GM21390 (cell line): ENCODE measurements at regions not wholly inside any gene's neighbourhood (a gene's known extent, or its start where the extent isn't known, plus 50 kb on each side); places are given as distances from the start of the nearest gene placed in this dataset.

Source experiments
- ATAC-seq: cut with Tn5 transposase; IDR thresholded peaks from one replicate; pipeline ENCODE4 v1.9.1; 2021; ENCODE audit not compliant: unreplicated experiment

DNA sequence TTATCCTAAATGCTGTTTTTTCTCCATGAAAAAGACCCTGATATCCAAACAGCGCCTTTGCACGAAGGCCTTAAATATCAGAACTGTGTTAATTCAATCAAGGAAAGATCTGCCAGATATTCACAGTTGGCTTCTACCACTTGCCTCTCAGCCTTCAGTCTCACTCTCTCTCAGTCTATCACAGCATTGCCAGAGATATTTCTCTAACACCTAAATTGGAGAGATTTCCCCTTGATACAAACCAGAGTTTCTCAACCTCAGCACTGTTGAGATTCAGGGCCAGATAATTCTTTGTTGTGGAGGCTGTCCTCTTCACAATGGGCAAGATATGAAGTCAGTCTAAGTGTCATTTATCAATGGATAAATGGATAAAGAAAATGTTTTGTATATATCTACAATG, 454.1 kb upstream of the MAF start:
- no peak for ATAC-seq

DNA sequence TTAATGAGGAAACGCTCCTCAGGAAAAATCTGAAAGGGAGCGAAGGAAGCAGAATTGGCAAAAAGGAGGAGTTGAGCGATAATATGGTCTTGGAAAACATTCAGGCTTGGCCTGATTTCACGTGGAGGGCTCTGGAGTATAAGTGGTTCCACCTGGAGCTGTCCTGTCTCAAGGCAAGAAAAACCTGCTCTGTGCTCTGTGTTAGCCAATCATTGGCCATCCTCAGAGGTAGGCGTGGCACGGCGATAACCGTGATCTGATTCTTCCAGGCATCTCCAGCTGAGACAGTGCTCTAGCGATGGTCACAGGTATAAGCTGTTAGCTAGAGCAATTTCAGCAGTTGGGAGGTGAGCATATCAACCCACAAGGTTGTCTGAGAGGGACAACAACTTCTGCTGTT, 450.5 kb upstream of the MAF start:
- ATAC-seq: no peak

DNA sequence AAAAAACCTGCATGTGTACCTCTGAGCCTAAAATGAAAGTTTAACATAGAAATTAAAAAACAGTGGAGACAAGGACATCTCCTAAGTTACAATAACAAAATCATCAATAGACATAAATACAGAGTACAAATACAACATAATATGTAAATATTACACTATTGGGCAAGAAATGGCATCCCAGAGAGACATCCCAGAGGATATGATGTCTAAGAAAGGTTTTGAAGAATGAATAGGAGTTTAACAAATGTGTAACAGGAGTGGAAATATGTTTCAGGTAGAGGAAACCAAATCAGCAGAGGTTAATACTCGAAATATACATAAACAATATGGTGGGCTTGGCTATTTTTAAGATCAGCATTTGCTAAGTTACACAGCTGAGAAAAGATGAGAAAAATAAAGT, 447.7 kb upstream of the MAF start:
- ATAC-seq: no peak

DNA sequence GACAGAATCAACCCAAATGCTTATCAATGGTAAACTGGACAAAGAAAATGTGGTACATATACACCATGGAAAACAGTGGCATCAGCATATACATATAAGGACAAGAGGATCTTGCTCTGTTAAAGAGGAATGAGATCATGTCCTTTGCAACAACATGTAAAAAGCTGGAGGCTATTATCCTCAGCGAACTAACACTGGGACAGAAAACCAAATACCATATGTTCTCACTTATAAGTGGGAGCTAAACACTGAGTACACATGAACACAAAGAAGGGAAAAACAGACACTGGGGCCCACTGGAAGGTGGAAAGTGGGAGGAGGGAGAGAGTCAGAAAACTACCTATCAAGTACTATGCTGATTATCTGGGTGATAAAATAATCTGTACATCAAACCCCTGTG, 447.3 kb upstream of the MAF start:
- no peak for ATAC-seq

DNA sequence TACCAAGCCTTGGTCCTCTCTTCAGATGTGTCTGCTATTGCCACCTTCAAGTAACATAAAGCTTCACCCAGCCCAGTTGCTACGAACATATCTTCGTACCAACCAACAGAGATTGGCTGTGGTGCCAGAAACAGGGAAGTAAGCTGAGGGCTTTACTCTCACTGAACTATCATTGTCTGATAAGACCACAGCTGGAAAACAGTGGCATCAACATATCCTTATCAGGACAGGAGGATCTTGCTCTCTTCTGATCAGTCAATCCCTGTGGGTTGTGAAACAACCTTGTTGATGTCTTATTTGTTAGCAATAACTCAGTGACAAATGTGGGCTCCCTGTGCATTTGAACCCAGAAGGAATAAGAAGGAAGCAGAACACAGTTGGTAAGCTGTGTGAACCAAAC, 446.3 kb upstream of the MAF start:
- ATAC-seq: no peak

DNA sequence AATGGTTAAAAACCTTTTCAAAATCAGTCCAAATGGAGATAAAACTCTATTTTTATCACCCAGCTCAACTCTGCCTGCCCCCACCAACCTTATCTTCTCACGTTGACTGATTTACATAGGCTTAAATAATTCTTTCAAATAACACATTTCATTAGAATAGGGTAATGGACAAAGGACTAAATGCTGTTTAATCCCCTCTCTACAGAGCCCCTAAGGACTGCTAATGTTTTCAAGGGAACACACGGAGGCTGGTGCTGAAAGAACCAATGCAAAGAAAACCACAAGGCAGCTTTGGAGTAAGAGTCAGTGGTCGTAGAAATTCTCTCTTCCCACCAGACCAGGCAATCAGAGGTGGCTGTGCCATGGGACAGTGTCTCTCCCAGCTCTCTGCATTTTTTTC, 445.7 kb upstream of the MAF start:
- no peak for ATAC-seq

DNA sequence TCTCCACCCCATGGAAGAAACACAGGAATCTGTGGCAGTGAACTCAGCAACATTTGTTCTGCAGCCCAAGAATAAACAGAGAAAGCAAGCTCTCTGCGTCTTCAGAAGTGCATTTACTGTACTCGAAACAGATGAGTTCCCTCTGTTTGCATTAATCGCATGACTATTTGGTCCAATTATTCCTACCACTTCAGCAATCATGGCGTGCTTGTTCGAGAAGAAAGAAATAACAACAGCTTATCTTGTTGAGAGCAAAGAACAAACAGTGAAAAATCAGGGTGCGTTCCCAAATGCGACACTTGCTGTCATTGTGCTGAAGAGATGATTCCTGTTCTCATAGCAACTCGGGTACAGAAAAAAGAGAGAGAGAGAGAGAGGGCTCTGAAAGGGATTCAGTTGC, 445.3 kb upstream of the MAF start:
- ATAC-seq: no peak

DNA sequence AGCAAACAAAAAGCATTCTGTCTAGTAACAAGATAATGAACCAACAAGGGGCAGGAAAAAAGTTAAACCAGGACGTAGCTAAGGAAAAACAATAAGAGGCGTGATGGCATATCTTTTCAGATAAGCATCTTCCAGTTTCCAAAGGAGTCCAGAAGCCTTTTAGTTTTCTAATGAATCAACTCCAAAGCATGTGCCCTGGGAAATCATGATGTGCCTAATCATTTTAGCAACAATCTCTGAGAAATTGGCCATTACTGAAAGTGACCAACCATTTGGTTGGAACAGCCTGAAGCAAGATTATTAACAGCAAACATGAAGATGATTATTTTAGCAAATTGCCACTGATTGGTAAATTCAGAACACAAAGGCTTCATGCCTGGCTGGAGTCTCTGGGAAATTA, 440.9 kb upstream of the MAF start:
- no peak for ATAC-seq

DNA sequence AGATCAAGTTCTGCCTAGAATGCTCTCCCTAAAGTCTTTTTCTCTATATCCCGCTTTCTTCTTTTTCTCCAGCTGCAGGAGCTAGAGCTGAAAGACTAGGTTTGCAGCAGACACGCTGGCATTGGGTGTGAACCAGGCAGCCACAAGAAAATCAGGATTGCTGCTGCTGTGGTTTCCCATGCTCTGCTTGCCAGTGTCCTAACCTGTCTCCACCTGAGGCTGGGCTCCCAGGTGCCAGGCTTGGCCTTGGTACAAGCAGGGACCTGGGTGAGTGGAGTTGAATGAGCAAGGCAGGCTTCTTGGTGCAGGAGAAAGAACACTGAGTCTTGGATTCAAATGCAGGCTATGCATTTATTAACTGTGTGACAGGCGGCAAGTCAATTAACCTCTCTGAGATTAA, 440.3 kb upstream of the MAF start:
- ATAC-seq: no peak

DNA sequence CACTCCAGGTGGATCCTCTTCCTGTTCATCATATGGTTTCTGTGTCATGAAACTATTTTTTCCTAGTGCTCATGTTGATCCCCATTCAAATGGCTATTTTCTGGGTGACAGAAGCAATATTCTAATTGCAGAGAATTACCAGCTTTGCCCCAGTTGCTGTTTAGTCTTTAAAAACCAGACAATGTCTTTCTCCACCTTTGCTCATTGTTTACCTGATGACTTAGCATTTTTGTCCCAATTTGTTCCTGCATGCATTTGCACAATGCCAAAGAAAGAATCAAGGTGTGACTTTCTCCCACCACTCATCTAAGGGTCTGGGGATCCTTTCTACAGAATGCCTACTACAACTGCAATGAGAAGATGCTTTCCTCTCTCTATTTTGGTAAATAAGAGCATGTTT, 439.9 kb upstream of the MAF start:
- ATAC-seq: no peak

DNA sequence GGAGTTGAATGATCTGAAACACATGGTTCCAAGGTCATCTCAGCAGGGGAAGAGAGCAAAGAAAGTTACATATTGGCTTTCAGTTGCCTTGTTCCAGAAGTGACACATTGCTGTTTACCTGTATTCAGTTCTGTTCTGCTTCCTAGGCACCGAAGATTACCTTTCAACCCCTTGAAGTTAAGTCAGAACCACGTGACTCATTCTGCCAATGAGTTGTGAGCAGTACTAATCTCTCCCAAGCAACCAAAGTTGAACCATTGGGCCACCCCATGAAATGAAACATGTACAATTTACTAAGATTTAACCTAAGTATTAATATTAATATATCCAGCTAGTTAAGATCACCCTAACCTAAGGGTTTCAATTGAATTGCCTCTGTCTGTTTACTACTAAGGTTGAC, 439.2 kb upstream of the MAF start:
- no peak for ATAC-seq

DNA sequence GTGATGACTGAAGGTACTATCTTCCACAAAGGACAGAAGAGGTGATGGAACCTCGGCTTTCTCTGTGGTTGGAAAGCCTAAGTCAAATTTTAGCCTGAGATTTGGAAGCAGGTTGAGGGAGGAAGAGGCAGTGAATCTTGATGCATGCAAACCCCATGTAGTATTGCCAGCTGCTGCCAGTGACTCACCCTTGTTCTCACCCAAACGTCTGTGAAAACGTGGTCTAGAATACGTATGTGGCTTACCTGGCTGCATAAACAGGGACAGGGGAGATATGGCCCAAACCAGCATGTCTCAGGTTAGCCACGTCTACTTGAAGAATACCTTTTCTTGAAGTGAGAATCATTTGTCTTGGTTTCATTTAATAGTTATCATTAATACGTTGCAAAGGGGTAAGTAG, 438.0 kb upstream of the MAF start:
- no peak for ATAC-seq

DNA sequence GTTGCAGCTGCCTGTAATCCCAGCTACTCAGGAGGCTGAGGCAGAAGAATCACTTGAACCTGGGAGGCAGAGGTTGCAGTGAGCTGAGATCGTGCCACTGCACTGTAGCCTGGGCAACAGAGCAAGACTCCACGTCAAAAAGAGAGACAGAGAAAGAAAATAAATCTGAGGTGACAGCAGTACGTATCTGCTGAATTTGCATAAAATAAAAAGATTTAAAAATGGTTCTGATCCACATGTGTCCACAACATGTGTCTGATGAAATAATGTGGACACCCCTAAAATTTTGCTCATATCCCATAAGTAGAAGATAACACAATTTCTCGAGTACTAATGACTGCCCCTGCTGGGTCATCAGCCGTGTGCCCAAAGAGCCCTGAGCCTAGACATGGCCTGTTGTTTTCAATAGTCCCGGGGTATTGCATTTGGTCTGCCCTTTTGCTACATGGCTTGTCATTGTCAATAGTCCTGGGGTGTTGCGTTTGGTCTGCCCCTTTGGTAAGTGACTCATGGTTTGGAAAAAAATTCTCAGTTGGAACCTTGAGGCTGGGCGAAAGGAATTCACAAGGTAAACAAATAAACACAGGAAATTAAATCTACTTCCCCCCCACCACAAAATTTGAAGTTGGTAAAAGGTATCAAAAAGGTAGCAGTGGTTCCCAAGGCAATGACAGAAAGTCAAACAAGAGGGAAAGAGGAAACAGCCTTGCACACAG, 434.6 kb upstream of the MAF start:
- no peak for ATAC-seq

DNA sequence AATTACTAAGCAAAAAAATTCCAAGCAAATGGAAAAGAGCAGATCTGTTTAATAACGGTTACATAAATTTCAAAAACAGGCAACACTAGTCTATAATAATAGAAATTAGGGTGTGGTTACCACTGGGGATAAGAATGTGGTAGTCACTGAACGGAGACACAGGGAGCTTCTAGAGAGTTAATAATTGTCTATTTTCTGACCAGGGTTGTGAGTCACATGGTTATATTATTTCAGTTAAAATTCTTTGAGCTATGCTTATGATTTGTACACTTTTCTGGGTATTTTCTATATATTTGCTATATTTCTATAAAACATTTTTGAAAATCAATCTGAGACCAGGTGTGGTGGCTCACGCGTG, 433.9 kb upstream of the MAF start:
- ATAC-seq: no peak

DNA sequence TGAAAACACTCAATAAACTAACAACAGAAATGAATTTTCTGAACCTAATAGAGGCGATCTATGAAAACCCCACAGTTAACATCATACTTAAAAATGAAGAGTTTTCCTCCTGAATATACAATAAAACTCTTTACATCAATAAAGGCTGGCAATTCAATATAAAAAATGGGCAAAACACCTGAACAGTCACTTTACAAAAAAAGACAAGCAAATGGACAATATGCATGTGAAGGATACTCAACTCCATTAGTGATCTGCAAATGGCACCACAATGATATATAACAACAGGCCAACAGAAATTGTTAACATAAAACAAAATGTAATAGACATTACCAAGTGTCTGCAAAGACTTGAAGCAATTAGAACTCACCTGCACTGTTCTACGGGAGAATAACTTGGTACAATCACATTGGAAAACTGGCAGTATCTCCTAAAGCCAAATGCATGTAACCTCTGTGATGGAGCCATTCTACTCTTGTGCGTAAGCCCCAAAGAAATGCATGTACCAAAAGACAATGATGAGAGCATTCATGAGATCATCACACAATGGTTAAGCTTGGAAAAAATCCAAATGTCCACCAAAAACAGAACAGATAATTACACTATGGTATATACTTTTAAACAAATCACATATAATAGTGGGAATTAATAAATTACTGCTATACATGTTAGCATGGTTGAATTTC, 433.4 kb upstream of the MAF start:
- ATAC-seq: no peak

DNA sequence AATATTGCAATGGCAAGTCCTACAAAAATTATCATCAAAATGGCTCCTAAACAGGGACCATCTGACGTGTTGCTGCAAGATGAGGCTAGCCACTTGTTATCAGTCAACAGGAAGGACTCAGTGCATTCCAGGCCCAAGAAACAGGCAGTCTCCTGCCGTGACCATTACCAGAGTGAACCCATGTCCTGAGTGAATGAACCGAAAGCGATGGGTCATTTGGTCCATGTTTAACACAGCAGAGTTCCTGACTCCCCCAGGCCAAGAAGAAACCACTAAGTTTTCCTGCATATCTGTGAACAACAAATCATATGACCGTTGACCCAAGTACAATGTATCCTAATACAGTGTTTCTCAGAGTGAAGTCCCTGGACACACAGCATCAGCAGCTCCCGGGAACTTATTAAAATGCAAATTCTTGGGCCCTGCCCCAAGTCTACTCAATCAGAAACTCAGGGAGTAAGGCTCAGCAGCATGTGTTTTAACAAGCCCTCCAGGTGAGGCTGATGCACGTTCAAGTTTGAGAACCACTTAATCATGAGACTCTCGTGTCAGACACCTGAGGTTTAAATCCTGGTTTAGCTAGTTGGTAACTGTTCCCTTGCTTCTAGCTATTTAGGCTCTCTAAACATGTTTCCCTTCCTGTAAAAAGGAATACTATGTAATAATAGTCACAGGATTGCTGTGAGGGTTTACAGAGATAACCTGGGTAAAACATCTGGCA, 429.4 kb upstream of the MAF start:
- ATAC-seq: no peak

DNA sequence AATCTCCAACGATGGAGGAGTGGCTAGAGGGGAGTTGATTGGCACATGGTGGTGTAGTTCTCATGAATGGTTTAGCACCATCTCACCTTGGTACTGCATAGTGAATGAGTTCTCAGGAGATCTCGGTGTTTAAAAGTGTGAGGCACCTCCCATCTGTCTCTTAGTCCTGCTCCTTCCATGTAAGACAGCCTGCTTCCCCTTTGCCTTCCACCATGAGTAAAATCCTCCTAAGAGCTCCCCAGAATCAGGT, 428.8 kb upstream of the MAF start:
- ATAC-seq: no peak

DNA sequence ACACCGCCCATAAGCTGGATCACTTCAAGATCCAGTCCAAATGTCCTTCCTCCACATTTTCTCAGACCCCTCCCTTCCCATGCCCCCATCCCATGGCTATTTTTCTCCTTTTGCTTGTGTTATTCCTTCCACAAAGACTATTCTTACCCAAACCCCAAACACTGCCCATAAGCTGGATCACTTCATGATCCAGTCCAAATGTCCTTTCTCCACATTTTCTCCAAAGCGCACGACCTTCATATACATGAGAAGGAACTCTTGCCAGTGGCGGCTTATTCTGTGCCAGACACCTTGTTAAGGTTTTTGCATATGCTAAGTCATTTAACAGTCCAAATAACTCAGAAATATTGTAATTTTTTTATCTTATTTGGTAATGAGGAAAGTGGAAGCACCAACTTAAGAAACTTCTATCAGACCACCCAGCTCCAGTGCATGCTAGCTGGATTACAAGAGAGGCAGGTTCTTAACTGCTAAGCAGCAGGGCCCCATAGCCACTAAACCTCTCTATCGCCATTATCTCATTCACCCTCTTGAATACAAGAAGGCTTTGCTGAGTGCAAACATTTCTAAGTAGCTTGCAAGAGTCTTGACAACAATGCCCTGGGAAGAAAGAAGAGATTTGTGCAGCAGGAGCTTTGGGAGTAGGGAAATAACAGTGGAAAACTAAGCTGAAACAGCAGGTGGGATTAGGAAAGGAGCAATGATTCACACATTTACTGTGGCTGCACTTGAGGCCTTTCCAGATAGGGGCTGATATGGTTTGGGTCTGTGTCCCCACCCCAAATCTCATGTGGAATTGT, 428.2 kb upstream of the MAF start:
- no peak for ATAC-seq

DNA sequence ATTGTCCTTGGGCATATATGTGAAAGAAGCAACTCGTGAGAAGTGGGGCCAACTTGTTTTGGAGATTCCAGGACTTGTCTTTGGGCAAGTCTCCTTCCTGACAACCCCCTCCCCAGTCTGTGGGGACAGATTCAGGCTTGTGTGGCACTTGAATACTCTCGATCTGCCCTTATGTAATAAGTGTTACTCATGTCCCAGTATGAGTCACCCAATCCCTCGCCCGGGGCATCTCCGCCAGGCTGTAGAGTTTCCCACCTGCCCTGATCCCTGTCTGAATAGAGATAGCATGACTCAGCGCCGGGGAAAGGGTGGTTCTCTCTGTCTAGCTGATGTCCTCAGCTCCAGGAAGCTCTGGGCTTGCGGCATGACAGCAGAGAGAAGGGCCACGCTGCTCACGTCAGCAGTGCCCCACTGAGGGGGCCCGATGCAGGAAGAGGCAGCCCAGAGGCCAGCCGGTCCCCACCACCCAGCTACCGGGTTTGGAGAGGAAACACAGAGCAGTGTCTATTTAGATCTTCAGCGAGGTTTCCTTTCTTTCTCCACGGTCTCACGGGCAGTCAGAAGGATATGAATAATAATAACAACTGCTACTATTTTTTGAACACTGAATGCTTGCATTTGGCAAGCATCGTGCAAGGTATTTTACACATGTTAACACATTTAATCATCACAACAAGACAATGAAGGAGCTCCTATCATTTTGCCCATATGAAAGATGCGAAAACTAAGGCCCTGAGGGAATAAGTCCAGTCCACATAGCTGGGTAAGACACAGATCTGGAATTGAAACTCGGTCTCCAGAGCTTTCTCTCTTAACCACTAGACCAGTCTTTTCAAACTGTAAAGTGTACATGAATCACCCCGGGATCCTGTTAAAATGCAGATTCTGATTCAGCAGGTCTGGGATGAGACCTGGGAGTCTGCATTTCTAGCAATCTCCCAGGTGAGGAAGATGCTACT, 426.7 kb upstream of the MAF start:
- ATAC-seq: peak; percentile 83

DNA sequence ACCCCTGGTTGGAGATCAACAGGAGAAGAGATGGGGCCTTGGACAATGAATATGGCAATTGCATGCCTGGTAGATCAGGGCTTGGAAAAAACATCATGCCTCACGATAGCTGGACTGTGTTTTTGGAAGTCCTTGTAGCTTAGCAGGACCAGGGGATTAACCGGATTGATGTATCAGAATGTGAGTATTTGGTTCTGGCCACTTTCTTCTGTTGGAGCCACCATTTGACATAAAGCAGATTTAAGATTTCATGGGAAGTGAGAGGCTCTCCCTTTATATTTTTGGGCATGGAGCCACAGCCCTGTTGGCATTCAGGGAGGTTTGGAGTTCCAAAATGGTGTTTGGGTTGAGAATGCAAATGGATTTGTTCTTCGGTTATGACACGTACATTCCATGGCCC, 424.7 kb upstream of the MAF start:
- no peak for ATAC-seq

DNA sequence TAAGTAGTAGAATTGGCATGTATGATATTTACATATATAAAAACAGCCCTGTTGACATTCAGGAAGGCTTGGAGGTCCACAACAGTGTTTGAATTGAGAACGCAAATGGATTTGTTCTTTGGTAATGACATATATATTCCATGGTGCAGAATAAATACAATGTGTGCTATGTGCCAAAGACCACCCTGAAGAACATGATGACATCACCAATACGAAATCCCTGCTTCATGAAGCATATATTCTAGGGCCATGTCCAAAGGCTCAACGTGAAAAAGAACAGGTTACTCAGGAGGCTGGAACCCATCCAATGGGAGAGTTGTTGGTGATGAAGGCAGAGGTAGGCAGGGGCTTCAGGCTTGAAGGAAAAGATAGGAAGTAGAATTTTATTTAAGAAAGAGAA, 423.9 kb upstream of the MAF start:
- ATAC-seq: no peak
